Keratinocyte (primary cell): ENCODE measurements at regions not wholly inside any gene's neighbourhood (a gene's known extent, or its start where the extent isn't known, plus 50 kb on each side); places are given as distances from the start of the nearest gene placed in this dataset.

ENCODE experiments used
- DNase-seq: peaks from one replicate; pipeline ENCODE4 v3.0.0-alpha.2; 2011; ENCODE audit warnings: low read depth, missing footprints, low spot score
- FAIRE-seq: peaks from 2 replicates; lab custom pipeline; 2011; peaks lifted over from hg19 to GRCh38; lab: Jason Lieb, UNC
- H2AFZ ChIP-seq: 2 replicates; pipeline ENCODE4 v1.6.0; 2012; ENCODE audit warnings: low read length, control low read depth, inconsistent platforms; ENCODE audit not compliant: control insufficient read depth
- H3K27ac ChIP-seq: 2 replicates; pipeline ENCODE4 v1.5.1; 2011; ENCODE audit warnings: low read length; ENCODE audit not compliant: control insufficient read depth, insufficient read depth
- H3K27me3 ChIP-seq: 3 replicates; pipeline ENCODE4 v1.6.0; 2011; ENCODE audit warnings: low read length; ENCODE audit not compliant: control insufficient read depth, insufficient read depth; ENCODE audit errors: extremely low read depth
- H3K36me3 ChIP-seq, 2 experiments: 2 replicates in 1 of 2; 3 replicates in 1 of 2; pipeline ENCODE4 v1.5.1; 2011; ENCODE audit warnings: low read length in 2 of 2, mild to moderate bottlenecking in 1 of 2; ENCODE audit not compliant: control insufficient read depth in 2 of 2, insufficient read depth in 2 of 2; ENCODE audit errors: extremely low read depth in 1 of 2
- H3K4me1 ChIP-seq: 3 replicates; pipeline ENCODE4 v1.5.1; 2011; ENCODE audit warnings: low read length; ENCODE audit not compliant: control insufficient read depth, insufficient read depth; ENCODE audit errors: extremely low read depth
- H3K4me2 ChIP-seq: 3 replicates; pipeline ENCODE4 v1.6.0; 2011; ENCODE audit warnings: low read depth, low read length; ENCODE audit not compliant: control insufficient read depth, insufficient read depth; ENCODE audit errors: extremely low read depth
- H3K4me3 ChIP-seq, 3 experiments: fragments of 200-600 bp in 1 of 3; sonication (generic) in 1 of 3; 2 replicates in 2 of 3; 3 replicates in 1 of 3; pipeline ENCODE4 v1.5.1; 2011 to 2016; ENCODE audit warnings: low read length in 3 of 3, mild to moderate bottlenecking in 3 of 3, control low read depth in 2 of 3, inconsistent platforms in 1 of 3, low read depth in 1 of 3, mixed read lengths in 1 of 3, mixed run types in 1 of 3, moderate library complexity in 1 of 3; ENCODE audit not compliant: control insufficient read depth in 2 of 3, insufficient read depth in 2 of 3; ENCODE audit errors: extremely low read depth in 1 of 3
- H3K79me2 ChIP-seq: 2 replicates; pipeline ENCODE4 v1.6.0; 2012; ENCODE audit warnings: low read length; ENCODE audit not compliant: control insufficient read depth, insufficient read depth
- H3K9ac ChIP-seq: 3 replicates; pipeline ENCODE4 v1.6.0; 2011; ENCODE audit warnings: low read length; ENCODE audit not compliant: control insufficient read depth, insufficient read depth; ENCODE audit errors: extremely low read depth
- H3K9me1 ChIP-seq: 3 replicates; pipeline ENCODE4 v1.6.0; 2011; ENCODE audit warnings: low read length; ENCODE audit not compliant: control insufficient read depth, insufficient read depth; ENCODE audit errors: extremely low read depth
- H3K9me3 ChIP-seq: 2 replicates; pipeline ENCODE4 v1.5.1; 2012; ENCODE audit warnings: low read depth, low read length; ENCODE audit not compliant: control insufficient read depth
- H4K20me1 ChIP-seq: 3 replicates; pipeline ENCODE4 v1.6.0; 2011; ENCODE audit warnings: low read length; ENCODE audit not compliant: control insufficient read depth, insufficient read depth; ENCODE audit errors: extremely low read depth
- EZH2 ChIP-seq: IDR thresholded peaks from one replicate; pipeline ENCODE4 v1.6.1; 2012; ENCODE audit warnings: inconsistent platforms, mild to moderate bottlenecking, low read length, moderate library complexity
- dilution Hi-C: fragments of 300-500 bp; cut with MboI; formaldehyde crosslinking; loops from one replicate; pipeline ENCODE4 v1.7.0; 2020; ENCODE audit warnings: low sequenced_read_pairs; ENCODE audit not compliant: extremely low pct_ligation_motif_present
- TF ChIP-seq, protein P1 (sequence below), 3 experiments: IDR thresholded peaks in 1 of 3; conservative IDR thresholded peaks in 1 of 3; optimal IDR thresholded peaks in 1 of 3; 2 replicates in 2 of 3; 3 replicates in 1 of 3; pipeline versions ENCODE3 to v1.5.1; 2011; ENCODE audit warnings: low read length in 3 of 3, mild to moderate bottlenecking in 3 of 3, moderate library complexity in 2 of 3, control low read depth in 1 of 3, inconsistent platforms in 1 of 3; ENCODE audit not compliant: insufficient read depth in 2 of 3; ENCODE audit errors: extremely low read depth in 1 of 3

GRCh38 chr1:5729636-5730145, 262.5 kb downstream of the NPHP4 start:
- H3K27ac ChIP-seq: no peak overlapping the region
- no peak for DNase-seq
- H3K4me2 ChIP-seq: no peak overlapping the region
- H3K9me1 ChIP-seq: no peaks in the 10 kb centered on the region
- H3K4me1 ChIP-seq: no peaks in the 10 kb centered on the region
- no peaks in the 10 kb centered on the region for H3K79me2 ChIP-seq
- no peaks in the 10 kb centered on the region for H3K36me3 ChIP-seq
- dilution Hi-C loops: no loop called here
- no peaks in the 10 kb centered on the region for H4K20me1 ChIP-seq
- no peak for TF ChIP-seq EZH2
- TF ChIP-seq, protein P1, sequence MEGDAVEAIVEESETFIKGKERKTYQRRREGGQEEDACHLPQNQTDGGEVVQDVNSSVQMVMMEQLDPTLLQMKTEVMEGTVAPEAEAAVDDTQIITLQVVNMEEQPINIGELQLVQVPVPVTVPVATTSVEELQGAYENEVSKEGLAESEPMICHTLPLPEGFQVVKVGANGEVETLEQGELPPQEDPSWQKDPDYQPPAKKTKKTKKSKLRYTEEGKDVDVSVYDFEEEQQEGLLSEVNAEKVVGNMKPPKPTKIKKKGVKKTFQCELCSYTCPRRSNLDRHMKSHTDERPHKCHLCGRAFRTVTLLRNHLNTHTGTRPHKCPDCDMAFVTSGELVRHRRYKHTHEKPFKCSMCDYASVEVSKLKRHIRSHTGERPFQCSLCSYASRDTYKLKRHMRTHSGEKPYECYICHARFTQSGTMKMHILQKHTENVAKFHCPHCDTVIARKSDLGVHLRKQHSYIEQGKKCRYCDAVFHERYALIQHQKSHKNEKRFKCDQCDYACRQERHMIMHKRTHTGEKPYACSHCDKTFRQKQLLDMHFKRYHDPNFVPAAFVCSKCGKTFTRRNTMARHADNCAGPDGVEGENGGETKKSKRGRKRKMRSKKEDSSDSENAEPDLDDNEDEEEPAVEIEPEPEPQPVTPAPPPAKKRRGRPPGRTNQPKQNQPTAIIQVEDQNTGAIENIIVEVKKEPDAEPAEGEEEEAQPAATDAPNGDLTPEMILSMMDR (optimal IDR thresholded peaks at IDR 0.05 in 1 of 3, IDR thresholded peaks at IDR 0.05 in 1 of 3, conservative IDR thresholded peaks at IDR 0.05 in 1 of 3; ENCODE audit: extremely low read depth in 1 of 3, insufficient read depth in 2 of 3, low read length in 3 of 3): no peak
- H3K9ac ChIP-seq: no peak overlapping the region
- no peaks in the 10 kb centered on the region for H3K27me3 ChIP-seq
- H2AFZ ChIP-seq: no peak overlapping the region
- no peaks in the 10 kb centered on the region for H3K9me3 ChIP-seq
- FAIRE-seq: no peak
- H3K4me3 ChIP-seq: no peak overlapping the region

DNA sequence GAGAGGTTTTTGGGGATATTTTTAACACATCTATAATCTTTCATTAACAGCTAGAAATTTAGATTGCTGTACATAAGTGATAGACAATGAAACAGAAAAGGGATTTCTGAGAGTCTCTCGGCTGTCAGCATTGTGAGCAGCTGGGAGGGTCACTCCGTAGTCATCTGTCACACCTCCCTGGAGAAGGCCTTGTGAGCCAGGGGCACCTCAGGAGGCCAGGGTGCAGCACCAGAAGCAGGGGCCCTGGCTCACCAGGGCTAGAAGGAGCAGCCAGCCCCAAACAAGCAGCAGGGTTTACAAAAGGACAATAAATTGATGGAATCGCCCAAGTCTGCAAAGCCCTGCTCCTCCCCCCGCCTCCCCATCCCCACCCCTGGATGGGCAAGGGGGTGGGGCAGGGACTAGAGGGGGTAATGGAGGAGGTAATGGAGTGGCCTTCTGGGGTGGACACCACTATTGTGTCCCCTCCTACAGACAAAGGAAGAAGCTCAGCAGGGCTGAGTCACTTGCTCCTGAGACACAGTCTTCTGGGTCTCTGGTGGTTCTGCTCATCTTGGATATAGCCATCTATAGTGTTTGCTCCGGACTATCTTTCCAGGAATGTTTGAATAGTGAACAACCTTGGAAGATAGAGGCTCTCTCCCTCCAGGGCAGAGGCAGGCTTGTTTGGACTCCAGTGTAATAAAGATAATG, 263.4 kb downstream of the NPHP4 start:
- Histone ChIP-seq H3K27ac (no peak overlapping the region), H2AFZ (no peak overlapping the region), H3K9ac (no peak overlapping the region), H3K9me3 (no peaks in the 10 kb centered on the region), H3K36me3 (no peaks in the 10 kb centered on the region), H3K4me1 (no peaks in the 10 kb centered on the region), H3K4me2 (no peak overlapping the region), H4K20me1 (no peaks in the 10 kb centered on the region), H3K27me3 (no peaks in the 10 kb centered on the region), H3K4me3 (no peak overlapping the region), H3K79me2 (no peaks in the 10 kb centered on the region), H3K9me1 (no peaks in the 10 kb centered on the region)
- no peak for TF ChIP-seq EZH2
- TF ChIP-seq, protein P1 (optimal IDR thresholded peaks at IDR 0.05 in 1 of 3, IDR thresholded peaks at IDR 0.05 in 1 of 3, conservative IDR thresholded peaks at IDR 0.05 in 1 of 3; ENCODE audit: extremely low read depth in 1 of 3, insufficient read depth in 2 of 3, low read length in 3 of 3): no peak
- DNase-seq (no peak), FAIRE-seq (no peak)
- dilution Hi-C loops: no loop called here
